Endothelial cell of umbilical vein (primary cell): ENCODE measurements at regions not wholly inside any gene's neighbourhood (a gene's known extent, or its start where the extent isn't known, plus 50 kb on each side); places are given as distances from the start of the nearest gene placed in this dataset.

ENCODE experiments used
- CTCF ChIP-seq, 2 donors: IDR thresholded peaks; 1 replicate in 1 of 2; 2 replicates in 1 of 2; pipeline ENCODE4 v1.5.1; 2011; ENCODE audit warnings: low read length in 2 of 2, mild to moderate bottlenecking in 2 of 2, moderate library complexity in 2 of 2, control low read depth in 1 of 2, inconsistent platforms in 1 of 2, low read depth in 1 of 2; ENCODE audit not compliant: insufficient read depth in 1 of 2; ENCODE audit errors: extremely low read depth in 1 of 2
- EZH2 ChIP-seq: IDR thresholded peaks from 2 replicates; pipeline ENCODE4 v1.6.1; 2012; ENCODE audit warnings: borderline replicate concordance, low read depth, mild to moderate bottlenecking, moderate library complexity, low read length, inconsistent platforms; ENCODE audit not compliant: severe bottlenecking
- MYC ChIP-seq: IDR thresholded peaks from one replicate; pipeline ENCODE4 v1.6.1; 2011; ENCODE audit warnings: mild to moderate bottlenecking, low read depth, low read length

- TF ChIP-seq CTCF (IDR thresholded peaks at IDR 0.05; ENCODE audit: extremely low read depth in 1 of 2, insufficient read depth in 1 of 2, low read depth in 1 of 2, low read length in 2 of 2): no peak
- no peak for TF ChIP-seq EZH2
- TF ChIP-seq MYC: no peak
These were observed 239.1 kb downstream of the FOXG1 start for GRCh38 chr14:29005647-29006046.
